GM12872 (cell line): ENCODE measurements at regions not wholly inside any gene's neighbourhood (a gene's known extent, or its start where the extent isn't known, plus 50 kb on each side); places are given as distances from the start of the nearest gene placed in this dataset.

ENCODE experiments used
- CTCF ChIP-seq: IDR thresholded peaks from 3 replicates; pipeline ENCODE4 v1.5.1; 2011; ENCODE audit warnings: low read depth, mild to moderate bottlenecking, low read length, moderate library complexity; ENCODE audit not compliant: insufficient read depth

GRCh38 chr2:193810533-193810932, 1615.8 kb upstream of the TMEFF2 start:
- TF ChIP-seq CTCF, result no peak

GRCh38 chr2:193808877-193809276, 1614.1 kb upstream of the TMEFF2 start:
- no peak for TF ChIP-seq CTCF

GRCh38 chr2:193806088-193806774, 1611.5 kb upstream of the TMEFF2 start:
- TF ChIP-seq CTCF, result no peak

GRCh38 chr2:193796847-193797246, 1602.1 kb upstream of the TMEFF2 start:
- no peak for TF ChIP-seq CTCF

GRCh38 chr2:193793914-193794313, 1599.2 kb upstream of the TMEFF2 start:
- TF ChIP-seq CTCF, result no peak

- no peak for TF ChIP-seq CTCF
Observed at GRCh38 chr2:193783681-193784080, 1588.9 kb upstream of the TMEFF2 start.

- no peak for TF ChIP-seq CTCF
Observed at GRCh38 chr2:193778293-193778692, 1583.6 kb upstream of the TMEFF2 start.
